ENCODE measurements at regions not wholly inside any gene's neighbourhood (a gene's known extent, or its start where the extent isn't known, plus 50 kb on each side); places are given as distances from the start of the nearest gene placed in this dataset.

DNA sequence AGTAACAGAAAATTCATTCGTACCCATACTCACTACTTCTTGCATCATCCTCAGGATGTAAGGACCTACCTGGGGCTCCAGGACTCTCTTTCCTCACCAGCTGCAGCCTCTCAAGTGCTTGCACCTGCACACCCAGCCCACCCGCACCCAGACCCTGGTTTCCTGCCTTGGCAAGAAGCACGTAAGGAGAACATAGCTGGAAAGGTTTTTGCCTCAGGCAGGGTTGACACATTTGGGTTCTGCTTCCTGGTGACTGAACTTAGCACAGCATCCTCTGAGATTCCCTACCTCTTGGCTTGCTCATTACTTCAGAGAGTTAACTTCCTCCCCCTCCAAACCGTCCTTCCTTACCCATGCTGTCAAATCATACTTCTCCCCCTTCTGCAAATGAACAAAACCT, 556.9 kb downstream of the CD83 start:
- TF ChIP-seq, protein P1, sequence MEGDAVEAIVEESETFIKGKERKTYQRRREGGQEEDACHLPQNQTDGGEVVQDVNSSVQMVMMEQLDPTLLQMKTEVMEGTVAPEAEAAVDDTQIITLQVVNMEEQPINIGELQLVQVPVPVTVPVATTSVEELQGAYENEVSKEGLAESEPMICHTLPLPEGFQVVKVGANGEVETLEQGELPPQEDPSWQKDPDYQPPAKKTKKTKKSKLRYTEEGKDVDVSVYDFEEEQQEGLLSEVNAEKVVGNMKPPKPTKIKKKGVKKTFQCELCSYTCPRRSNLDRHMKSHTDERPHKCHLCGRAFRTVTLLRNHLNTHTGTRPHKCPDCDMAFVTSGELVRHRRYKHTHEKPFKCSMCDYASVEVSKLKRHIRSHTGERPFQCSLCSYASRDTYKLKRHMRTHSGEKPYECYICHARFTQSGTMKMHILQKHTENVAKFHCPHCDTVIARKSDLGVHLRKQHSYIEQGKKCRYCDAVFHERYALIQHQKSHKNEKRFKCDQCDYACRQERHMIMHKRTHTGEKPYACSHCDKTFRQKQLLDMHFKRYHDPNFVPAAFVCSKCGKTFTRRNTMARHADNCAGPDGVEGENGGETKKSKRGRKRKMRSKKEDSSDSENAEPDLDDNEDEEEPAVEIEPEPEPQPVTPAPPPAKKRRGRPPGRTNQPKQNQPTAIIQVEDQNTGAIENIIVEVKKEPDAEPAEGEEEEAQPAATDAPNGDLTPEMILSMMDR (IDR thresholded peaks at IDR 0.05; ENCODE audit: insufficient read depth, low read length), result no peak
- TF ChIP-seq REST (IDR thresholded peaks at IDR 0.05; ENCODE audit: insufficient replicate concordance, low read depth) (no peak), POLR2AphosphoS5 (IDR thresholded peaks at IDR 0.05; ENCODE audit: low read depth) (no peak), GABPA (IDR thresholded peaks at IDR 0.05; ENCODE audit: low read depth) (no peak), SPI1 (IDR thresholded peaks at IDR 0.05; ENCODE audit: borderline replicate concordance, low read depth) (no peak)

Measured in HL-60 (cell line).